OCI-LY7 (cell line): ENCODE measurements at regions not wholly inside any gene's neighbourhood (a gene's known extent, or its start where the extent isn't known, plus 50 kb on each side); places are given as distances from the start of the nearest gene placed in this dataset.

Source experiments
- CTCF ChIP-seq: fragments of 200-600 bp; sonication (generic); conservative IDR thresholded peaks from 2 replicates; pipeline ENCODE4 v1.5.1; 2014; ENCODE audit warnings: mild to moderate bottlenecking, antibody characterized with exemption, low read length, moderate library complexity, mixed read lengths
- EZH2phosphoT487 ChIP-seq: fragments of 200-600 bp; sonication (generic); IDR thresholded peaks from 2 replicates; pipeline ENCODE4 v1.6.1; 2018; ENCODE audit warnings: low read depth, borderline replicate concordance, mild to moderate bottlenecking, mixed run types, antibody characterized with exemption, low read length, moderate library complexity, mixed read lengths

GRCh38 chr12:31837913-31838312 lies 109.1 kb upstream of the AMN1 start:
- TF ChIP-seq CTCF = no peak
- no peak for TF ChIP-seq EZH2phosphoT487
